ENCODE measurements at regions not wholly inside any gene's neighbourhood (a gene's known extent, or its start where the extent isn't known, plus 50 kb on each side); places are given as distances from the start of the nearest gene placed in this dataset.

DNA sequence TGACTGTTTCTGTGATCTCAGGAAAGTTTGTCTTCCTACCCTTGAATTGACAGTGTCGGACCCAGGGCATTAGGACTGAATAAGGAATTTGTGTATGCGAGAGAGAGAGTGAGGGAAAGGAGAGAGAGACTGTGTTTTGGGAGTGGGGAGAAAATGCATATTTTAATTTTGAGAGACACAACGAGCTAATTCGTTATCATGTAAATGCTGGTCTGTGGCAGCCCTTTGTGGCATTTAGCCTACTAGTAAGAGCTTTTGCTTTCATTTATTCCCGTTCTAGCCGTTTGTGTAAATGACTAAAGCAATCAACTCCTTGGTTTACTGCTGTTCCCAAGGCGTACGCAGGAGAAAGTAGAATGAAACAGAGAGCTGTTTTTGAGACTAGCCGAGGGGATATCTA lies 79.8 kb upstream of the MAMDC2 start:
- TF ChIP-seq, protein P1, sequence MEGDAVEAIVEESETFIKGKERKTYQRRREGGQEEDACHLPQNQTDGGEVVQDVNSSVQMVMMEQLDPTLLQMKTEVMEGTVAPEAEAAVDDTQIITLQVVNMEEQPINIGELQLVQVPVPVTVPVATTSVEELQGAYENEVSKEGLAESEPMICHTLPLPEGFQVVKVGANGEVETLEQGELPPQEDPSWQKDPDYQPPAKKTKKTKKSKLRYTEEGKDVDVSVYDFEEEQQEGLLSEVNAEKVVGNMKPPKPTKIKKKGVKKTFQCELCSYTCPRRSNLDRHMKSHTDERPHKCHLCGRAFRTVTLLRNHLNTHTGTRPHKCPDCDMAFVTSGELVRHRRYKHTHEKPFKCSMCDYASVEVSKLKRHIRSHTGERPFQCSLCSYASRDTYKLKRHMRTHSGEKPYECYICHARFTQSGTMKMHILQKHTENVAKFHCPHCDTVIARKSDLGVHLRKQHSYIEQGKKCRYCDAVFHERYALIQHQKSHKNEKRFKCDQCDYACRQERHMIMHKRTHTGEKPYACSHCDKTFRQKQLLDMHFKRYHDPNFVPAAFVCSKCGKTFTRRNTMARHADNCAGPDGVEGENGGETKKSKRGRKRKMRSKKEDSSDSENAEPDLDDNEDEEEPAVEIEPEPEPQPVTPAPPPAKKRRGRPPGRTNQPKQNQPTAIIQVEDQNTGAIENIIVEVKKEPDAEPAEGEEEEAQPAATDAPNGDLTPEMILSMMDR (IDR thresholded peaks at IDR 0.05; ENCODE audit: insufficient read depth, low read length, poor library complexity, severe bottlenecking): no peak
- no peak for TF ChIP-seq EZH2phosphoT487 (conservative IDR thresholded peaks at IDR 0.05; ENCODE audit: low read length)
